D721Med (cell line): ENCODE measurements at regions not wholly inside any gene's neighbourhood (a gene's known extent, or its start where the extent isn't known, plus 50 kb on each side); places are given as distances from the start of the nearest gene placed in this dataset.
"Not testable (repeated sequence)": the region's sequence is repeated elsewhere in the genome, so short reads cannot be mapped to it uniquely, and the experiment has no call there.

ENCODE experiments used
- DNase-seq: peaks from one replicate; pipeline ENCODE4 v3.0.0; 2011; ENCODE audit warnings: low spot score; ENCODE audit not compliant: insufficient read length
- FAIRE-seq: peaks from 2 replicates; lab custom pipeline; 2011; peaks lifted over from hg19 to GRCh38; lab: Jason Lieb, UNC
- CTCF ChIP-seq: IDR thresholded peaks from 2 replicates; pipeline ENCODE4 v1.5.1; 2012; ENCODE audit warnings: mild to moderate bottlenecking, control low read depth; ENCODE audit not compliant: insufficient read depth; ENCODE audit errors: missing control alignments

- DNase-seq (no peak), FAIRE-seq (no peak)
- no peak for TF ChIP-seq CTCF
Observed at GRCh38 chrX:25860322-25860721, 277.8 kb upstream of the MAGEB18 start.

GRCh38 chrX:25869761-25870160, 268.4 kb upstream of the MAGEB18 start:
- DNase-seq (no peak), FAIRE-seq (no peak)
- no peak for TF ChIP-seq CTCF

- DNase-seq, result no peak
- FAIRE-seq, result no peak
- TF ChIP-seq CTCF, result no peak
Observed at GRCh38 chrX:25872786-25873185, 265.4 kb upstream of the MAGEB18 start.

GRCh38 chrX:25873196-25873595, 264.9 kb upstream of the MAGEB18 start:
- FAIRE-seq, result no peak
- DNase-seq, result no peak
- no peak for TF ChIP-seq CTCF

GRCh38 chrX:25878806-25879205, 259.3 kb upstream of the MAGEB18 start:
- no peak for TF ChIP-seq CTCF
- FAIRE-seq, result no peak

GRCh38 chrX:25882503-25882902, 255.6 kb upstream of the MAGEB18 start:
- FAIRE-seq, DNase-seq: not testable (repeated sequence)

More at GRCh38 chrX:25878806-25879205, 259.3 kb upstream of the MAGEB18 start:
- DNase-seq, result no peak

- FAIRE-seq, result no peak
- no peak for TF ChIP-seq CTCF
Observed at GRCh38 chrX:25897758-25898157, 240.4 kb upstream of the MAGEB18 start.

GRCh38 chrX:25905728-25906127, 232.4 kb upstream of the MAGEB18 start:
- DNase-seq, FAIRE-seq: not testable (repeated sequence)

More at GRCh38 chrX:25897758-25898157, 240.4 kb upstream of the MAGEB18 start:
- no peak for DNase-seq
